Renal cortical epithelial cell (primary cell): ENCODE measurements at regions not wholly inside any gene's neighbourhood (a gene's known extent, or its start where the extent isn't known, plus 50 kb on each side); places are given as distances from the start of the nearest gene placed in this dataset.
"Not testable (repeated sequence)": the region's sequence is repeated elsewhere in the genome, so short reads cannot be mapped to it uniquely, and the experiment has no call there.

Experiments
- DNase-seq: peaks from one replicate; pipeline ENCODE4 v3.0.0-alpha.2; 2011; ENCODE audit warnings: low read depth

GRCh38 chr2:136325844-136326331 is 207.9 kb upstream of the CXCR4 start:
- DNase-seq: peak; percentile 82

DNA sequence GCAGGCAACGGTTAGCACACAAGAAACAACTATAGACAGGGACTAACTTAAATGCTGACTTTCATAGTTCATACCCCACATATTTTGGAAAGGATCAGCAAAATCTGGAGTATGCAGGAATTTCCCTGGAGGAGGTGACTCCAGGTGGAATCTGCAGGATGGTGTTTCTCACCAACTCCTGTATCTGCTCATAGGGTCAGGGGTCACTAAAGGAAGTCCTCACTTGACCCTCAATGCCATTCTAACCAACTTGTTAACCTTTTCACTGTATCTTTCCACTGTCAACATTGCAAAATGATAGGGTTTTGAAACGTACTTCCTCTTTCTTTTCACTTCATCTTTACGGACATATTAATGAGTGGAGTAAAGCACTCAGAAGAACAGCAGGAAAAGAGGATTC is 207.0 kb upstream of the CXCR4 start:
- DNase-seq: no peak

- DNase-seq: no peak
Observed at GRCh38 chr2:136323935-136324334, 206.0 kb upstream of the CXCR4 start.

- DNase-seq: no peak
Observed at GRCh38 chr2:136323195-136323594, 205.2 kb upstream of the CXCR4 start.

GRCh38 chr2:136322428-136322827 is 204.5 kb upstream of the CXCR4 start:
- DNase-seq: no peak

GRCh38 chr2:136319651-136320050 is 201.7 kb upstream of the CXCR4 start:
- no peak for DNase-seq

DNA sequence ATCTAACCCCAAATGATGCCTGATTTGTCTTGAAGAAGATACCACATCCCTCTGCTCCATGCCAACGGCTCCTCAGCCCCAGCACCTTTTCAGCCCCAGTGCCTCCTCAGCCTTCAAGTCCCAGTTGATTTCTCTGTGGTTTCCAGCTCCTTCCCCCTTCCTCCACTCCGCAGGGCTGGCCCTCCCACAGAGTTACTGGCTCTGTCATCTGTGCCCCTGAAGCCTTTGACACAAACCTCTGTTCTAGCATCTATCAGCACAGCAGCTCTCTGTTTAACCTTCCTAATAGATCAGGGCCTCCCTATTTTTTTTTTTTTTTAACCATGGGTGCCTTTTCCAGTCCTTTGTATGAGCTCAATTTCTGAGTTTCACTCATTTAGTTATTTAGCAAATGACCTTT is 201.3 kb upstream of the CXCR4 start:
- DNase-seq: no peak

- DNase-seq: no peak
Observed at GRCh38 chr2:136314240-136314639, 196.3 kb upstream of the CXCR4 start.

GRCh38 chr2:136312568-136312967 is 194.6 kb upstream of the CXCR4 start:
- DNase-seq: not testable (repeated sequence)

- DNase-seq: peak; percentile 38
Observed at GRCh38 chr2:136310797-136311603, 193.1 kb upstream of the CXCR4 start.

DNA sequence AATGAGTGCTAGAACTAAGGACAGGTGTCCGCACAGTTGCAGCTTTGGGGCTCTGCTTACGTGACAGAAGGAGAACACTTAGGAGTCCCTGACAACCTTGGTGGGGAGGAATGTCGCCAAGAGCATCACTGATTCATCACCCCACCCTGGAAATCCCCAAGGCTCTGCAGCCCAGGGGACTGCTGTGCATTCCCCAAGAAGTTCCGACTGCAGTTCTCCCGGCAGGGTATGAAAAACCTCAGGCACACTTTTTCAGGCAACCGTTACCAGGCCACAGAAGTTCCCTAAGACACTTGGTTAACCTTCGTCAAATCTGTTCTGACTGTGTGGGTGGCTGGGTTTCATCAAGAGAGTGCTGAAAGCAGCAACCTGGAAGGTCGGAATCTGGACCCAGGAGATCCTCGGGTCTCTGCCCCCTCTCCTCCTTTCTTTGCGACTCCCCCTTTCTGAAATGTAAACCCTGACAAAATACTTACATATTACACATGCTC is 192.1 kb upstream of the CXCR4 start:
- peak; percentile 6 for DNase-seq

DNA sequence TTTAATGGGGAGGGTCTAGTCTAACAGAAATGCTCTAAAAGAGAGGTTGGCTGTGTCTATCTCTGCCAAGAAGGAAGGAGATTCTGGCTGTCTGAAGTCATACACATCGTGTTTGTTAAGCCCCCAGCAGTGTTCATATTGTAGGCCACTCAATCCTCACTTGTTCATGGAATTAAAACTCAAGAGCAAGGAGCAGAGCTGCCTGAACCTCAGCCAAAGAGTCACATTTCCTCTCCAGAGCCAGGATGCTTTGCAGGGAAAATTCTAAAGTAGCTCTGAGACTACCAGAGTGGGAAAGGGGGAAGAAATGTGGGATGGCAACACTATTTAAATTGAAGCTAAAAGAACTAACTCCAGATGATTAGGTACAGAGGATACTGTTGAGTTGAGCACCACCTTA is 190.7 kb upstream of the CXCR4 start:
- DNase-seq: no peak

DNA sequence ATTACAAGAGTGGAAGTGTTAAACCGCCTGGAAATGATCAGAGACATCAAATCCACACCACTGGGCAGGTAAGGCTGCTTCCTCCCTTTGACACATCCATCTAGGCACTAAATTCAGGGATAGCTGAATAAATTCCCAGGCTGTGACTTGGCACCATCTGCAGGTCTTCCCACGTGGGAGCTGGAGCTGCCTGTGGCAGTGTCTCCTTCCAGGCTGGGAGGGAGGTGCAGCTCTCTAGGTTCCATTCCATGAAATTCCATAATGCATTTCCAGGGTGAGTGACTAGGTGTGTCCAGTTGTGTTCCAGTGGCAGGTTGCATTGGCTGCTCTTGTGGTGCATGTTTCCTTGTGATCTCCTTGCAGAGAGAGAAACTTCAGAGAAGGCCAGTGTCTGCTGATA is 188.9 kb upstream of the CXCR4 start:
- no peak for DNase-seq

DNA sequence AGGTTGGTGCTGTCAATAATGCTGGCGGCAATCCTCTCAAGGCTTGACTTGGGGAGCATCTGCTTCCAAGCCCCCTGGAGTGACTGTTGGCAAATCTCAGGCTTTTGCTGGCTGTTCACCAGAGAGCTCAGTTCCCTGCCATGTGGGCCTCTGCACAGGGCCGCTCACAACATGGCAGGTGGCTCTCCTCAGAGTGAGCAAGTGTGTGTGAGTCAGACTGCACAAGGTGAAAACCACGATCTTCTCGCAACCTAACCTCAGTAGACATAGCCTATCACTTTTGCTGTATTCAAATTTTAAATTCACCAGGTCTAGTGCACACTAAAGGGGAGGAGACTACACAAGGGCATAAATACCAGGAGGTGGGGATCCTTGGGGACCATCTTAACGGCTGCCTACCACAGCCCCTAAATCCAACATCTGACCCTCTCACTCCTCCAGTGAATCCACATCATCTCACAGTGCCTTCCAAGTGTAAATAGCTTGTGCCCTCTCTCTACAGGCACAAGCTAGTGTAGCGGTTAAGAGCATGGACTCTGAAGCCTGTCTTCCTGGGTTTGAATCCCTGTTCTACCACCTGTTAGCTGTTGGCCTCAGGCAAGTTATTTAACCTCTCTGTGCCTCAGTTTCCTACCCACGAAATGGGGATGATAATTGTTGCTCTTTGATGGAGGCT is 187.7 kb upstream of the CXCR4 start:
- peak; percentile 19 for DNase-seq

GRCh38 chr2:136301006-136301405 is 183.1 kb upstream of the CXCR4 start:
- DNase-seq: no peak

DNA sequence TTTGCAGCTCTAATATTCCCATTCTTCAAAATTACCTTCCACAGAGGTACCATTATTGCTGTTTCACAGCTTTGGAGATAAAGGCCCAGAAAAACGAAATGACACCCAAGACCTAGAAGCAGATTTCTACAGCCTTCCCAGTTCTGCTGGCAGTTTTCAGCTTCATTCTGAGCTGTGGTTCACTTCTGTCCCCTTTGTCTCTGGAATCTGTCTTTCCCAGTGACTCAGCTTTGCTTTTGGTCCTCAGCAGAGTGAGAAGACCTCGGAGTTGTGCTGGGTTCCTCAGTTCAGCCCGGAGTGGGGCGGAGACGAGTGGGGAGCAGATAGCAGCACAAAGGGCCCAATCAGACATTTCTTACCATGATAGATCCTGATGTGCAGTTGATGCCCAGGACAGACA is 180.7 kb upstream of the CXCR4 start:
- no peak for DNase-seq

DNA sequence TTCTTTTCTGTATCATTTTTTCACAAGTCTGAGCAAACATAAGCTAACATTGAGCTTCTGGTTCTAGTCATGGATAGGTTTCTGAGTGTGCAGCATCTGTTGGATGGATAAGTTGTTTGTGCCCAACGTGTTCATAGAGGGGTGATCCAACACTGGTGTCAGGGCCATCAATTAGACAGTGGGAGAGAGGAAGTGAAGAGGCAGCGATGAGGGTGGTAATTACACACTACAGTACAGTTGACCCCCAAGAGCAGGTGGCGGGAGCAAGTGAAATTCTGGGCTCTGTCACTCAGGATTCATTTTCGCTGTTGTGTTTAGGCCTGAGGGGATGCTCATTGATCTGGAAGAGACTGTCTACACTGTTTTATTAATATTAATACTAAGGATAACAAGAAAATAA is 180.0 kb upstream of the CXCR4 start:
- no peak for DNase-seq

DNA sequence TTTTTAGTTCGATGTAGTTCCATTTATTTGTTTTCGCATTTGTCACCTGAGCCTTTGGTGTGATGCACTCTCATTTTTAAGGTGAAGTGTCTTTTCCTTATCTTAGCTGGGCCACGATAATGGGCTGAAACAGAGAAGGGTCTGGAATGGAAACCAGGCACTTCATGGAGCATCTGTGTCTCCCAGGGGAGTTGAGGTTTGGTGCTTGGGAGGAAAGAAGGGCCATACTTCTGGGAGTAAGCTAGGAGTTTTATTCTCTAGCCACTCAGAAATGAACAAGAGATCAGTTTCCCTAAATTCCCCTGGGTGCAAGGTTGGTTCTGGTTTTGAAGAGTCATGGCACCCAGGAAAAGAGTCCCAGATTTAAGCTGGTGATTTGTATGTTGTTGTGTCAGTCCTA is 179.4 kb upstream of the CXCR4 start:
- no peak for DNase-seq

- no peak for DNase-seq
Observed at GRCh38 chr2:136295168-136295567, 177.2 kb upstream of the CXCR4 start.

- peak; percentile 82 for DNase-seq
Observed at GRCh38 chr2:136291871-136292270, 173.9 kb upstream of the CXCR4 start.

- DNase-seq: no peak
Observed at GRCh38 chr2:136290326-136290725, 172.4 kb upstream of the CXCR4 start.

- no peak for DNase-seq
Observed at GRCh38 chr2:136288249-136288648, 170.3 kb upstream of the CXCR4 start.

DNA sequence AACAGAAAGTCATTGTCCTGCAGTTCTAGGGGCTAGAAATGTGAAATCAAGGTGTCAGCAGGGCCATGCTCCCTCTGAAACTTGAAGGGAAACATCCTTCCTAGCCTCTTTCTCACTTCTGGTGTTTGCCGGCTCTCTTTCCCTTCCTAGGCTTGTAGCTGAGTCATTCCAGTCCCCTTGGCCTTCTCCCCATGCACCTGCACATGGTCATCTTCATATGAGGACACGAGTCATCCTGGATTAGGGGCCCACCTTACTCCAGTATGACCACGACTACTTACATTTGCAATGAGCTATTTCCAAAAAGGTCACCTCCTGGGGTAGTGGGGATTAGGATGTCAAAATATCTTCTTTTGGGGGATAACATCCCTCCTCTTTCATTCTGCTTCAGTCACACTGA is 168.5 kb upstream of the CXCR4 start:
- DNase-seq: no peak
